GM19397 (cell line): ENCODE measurements at regions not wholly inside any gene's neighbourhood (a gene's known extent, or its start where the extent isn't known, plus 50 kb on each side); places are given as distances from the start of the nearest gene placed in this dataset.

Source experiments
- ATAC-seq: cut with Tn5 transposase; IDR thresholded peaks from one replicate; pipeline ENCODE4 v1.9.1; 2021; ENCODE audit warnings: mild to moderate bottlenecking, moderate library complexity; ENCODE audit not compliant: unreplicated experiment

GRCh38 chr6:21648475-21649050 lies 55.0 kb downstream of the SOX4 start:
- ATAC-seq, result no peak

GRCh38 chr6:21653323-21653722 lies 59.8 kb downstream of the SOX4 start:
- no peak for ATAC-seq

GRCh38 chr6:21653905-21654304 lies 60.4 kb downstream of the SOX4 start:
- ATAC-seq, result no peak

GRCh38 chr6:21654361-21654760 lies 60.8 kb downstream of the SOX4 start:
- ATAC-seq, result no peak

GRCh38 chr6:21663966-21664313 lies 70.4 kb downstream of the SOX4 start:
- no peak for ATAC-seq

- ATAC-seq, result no peak
Measured at GRCh38 chr6:21664314-21665109, 71.0 kb downstream of the SOX4 start.

GRCh38 chr6:21665110-21665391 lies 71.5 kb downstream of the SOX4 start:
- ATAC-seq, result no peak

GRCh38 chr6:21665392-21666200 lies 72.0 kb downstream of the SOX4 start:
- no peak for ATAC-seq

GRCh38 chr6:21666201-21666691 lies 72.7 kb downstream of the SOX4 start:
- no peak for ATAC-seq

GRCh38 chr6:21666853-21667681 lies 73.5 kb downstream of the SOX4 start:
- no peak for ATAC-seq

GRCh38 chr6:21668795-21669194 lies 75.2 kb downstream of the SOX4 start:
- ATAC-seq, result no peak

- ATAC-seq, result no peak
Measured at GRCh38 chr6:21676769-21677168, 83.2 kb downstream of the SOX4 start.

- no peak for ATAC-seq
Measured at GRCh38 chr6:21678990-21679389, 85.4 kb downstream of the SOX4 start.

- no peak for ATAC-seq
Measured at GRCh38 chr6:21679761-21680265, 86.3 kb downstream of the SOX4 start.

GRCh38 chr6:21680611-21681010 lies 87.1 kb downstream of the SOX4 start:
- ATAC-seq, result no peak

- no peak for ATAC-seq
Measured at GRCh38 chr6:21690489-21690888, 96.9 kb downstream of the SOX4 start.

- no peak for ATAC-seq
Measured at GRCh38 chr6:21691685-21692346, 98.3 kb downstream of the SOX4 start.

GRCh38 chr6:21692721-21693120 lies 99.2 kb downstream of the SOX4 start:
- ATAC-seq, result no peak

GRCh38 chr6:21694168-21694567 lies 100.6 kb downstream of the SOX4 start:
- no peak for ATAC-seq

GRCh38 chr6:21707524-21708319 lies 114.2 kb downstream of the SOX4 start:
- ATAC-seq, result no peak
